Suprapubic skin (tissue), 4 donors: ENCODE measurements at regions not wholly inside any gene's neighbourhood (a gene's known extent, or its start where the extent isn't known, plus 50 kb on each side); places are given as distances from the start of the nearest gene placed in this dataset.

Experiments
- DNase-seq, 2 donors: peaks; one replicate each; pipeline ENCODE4 v3.0.0-alpha.2; 2019; ENCODE audit warnings: low spot score in 2 of 2
- H3K27ac ChIP-seq: fragments of 200-600 bp; sonication (generic); one replicate; pipeline ENCODE4 v1.5.1; 2019
- H3K27me3 ChIP-seq: fragments of 200-600 bp; sonication (generic); one replicate; pipeline ENCODE4 v1.5.1; 2019
- H3K36me3 ChIP-seq: fragments of 200-600 bp; sonication (generic); one replicate; pipeline ENCODE4 v1.5.1; 2019
- H3K4me1 ChIP-seq: fragments of 200-600 bp; sonication (generic); one replicate; pipeline ENCODE4 v1.5.1; 2019
- H3K4me3 ChIP-seq: fragments of 200-600 bp; sonication (generic); one replicate; pipeline ENCODE4 v1.5.1; 2019; ENCODE audit warnings: mild to moderate bottlenecking
- H3K9me3 ChIP-seq: fragments of 200-600 bp; sonication (generic); one replicate; pipeline ENCODE4 v1.5.1; 2019
- CTCF ChIP-seq, 2 donors: fragments of 200-600 bp in 1 of 2; fragments of 450-650 bp in 1 of 2; sonication (generic) in 1 of 2; IDR thresholded peaks; one replicate each; pipeline ENCODE4 v1.5.1; 2016 to 2019; ENCODE audit warnings: antibody characterized with exemption in 2 of 2, mild to moderate bottlenecking in 1 of 2, moderate library complexity in 1 of 2
- EP300 ChIP-seq: sonication (generic); formaldehyde crosslinking; IDR thresholded peaks from one replicate; pipeline ENCODE4 v1.6.1; 2017; ENCODE audit warnings: antibody characterized with exemption
- POLR2A ChIP-seq, 2 donors: fragments of 450-650 bp; IDR thresholded peaks; one replicate each; pipeline ENCODE4 v1.6.1; 2017; ENCODE audit warnings: antibody characterized with exemption in 2 of 2, mild to moderate bottlenecking in 2 of 2, moderate library complexity in 2 of 2
- POLR2AphosphoS5 ChIP-seq, 3 donors: sonication (generic); formaldehyde crosslinking; IDR thresholded peaks; one replicate each; pipeline ENCODE4 v1.6.1; 2017; ENCODE audit warnings: antibody characterized with exemption in 3 of 3
- WGBS: methylation state at CpG from one replicate; pipeline ENCODE4 v1.1.5; 2018; 5-methylcytosine and 5-hydroxymethylcytosine counted together

GRCh38 chr7:125257617-125258016, 328.0 kb upstream of the POT1 start:
- no peak overlapping the region for H3K4me3 ChIP-seq
- H3K27me3 ChIP-seq = no peaks in the 10 kb centered on the region
- TF ChIP-seq EP300 (no peak), CTCF (IDR thresholded peaks at IDR 0.05) (no peak), POLR2AphosphoS5 (IDR thresholded peaks at IDR 0.05) (no peak), POLR2A (IDR thresholded peaks at IDR 0.05) (no peak)
- H3K4me1 ChIP-seq = no peaks in the 10 kb centered on the region
- no peak overlapping the region for H3K27ac ChIP-seq
- 55% methylated on average over 2 of the region's 2 CpGs for WGBS
- no peaks in the 10 kb centered on the region for H3K9me3 ChIP-seq
- no peak for DNase-seq
- no peaks in the 10 kb centered on the region for H3K36me3 ChIP-seq

- H3K4me1 ChIP-seq = no peaks in the 10 kb centered on the region
- no peak for DNase-seq
- H3K4me3 ChIP-seq = no peak overlapping the region
- H3K27ac ChIP-seq = no peak overlapping the region
- H3K36me3 ChIP-seq = no peaks in the 10 kb centered on the region
- H3K27me3 ChIP-seq = no peaks in the 10 kb centered on the region
- H3K9me3 ChIP-seq = no peaks in the 10 kb centered on the region
- 55% methylated on average over 2 of the region's 2 CpGs for WGBS
- TF ChIP-seq EP300 = no peak
- no peak for TF ChIP-seq POLR2A (IDR thresholded peaks at IDR 0.05)
- TF ChIP-seq POLR2AphosphoS5 (IDR thresholded peaks at IDR 0.05) = no peak
- TF ChIP-seq CTCF (IDR thresholded peaks at IDR 0.05) = no peak
Measured at GRCh38 chr7:125256446-125256845, 326.8 kb upstream of the POT1 start.

GRCh38 chr7:125255810-125256209, 326.2 kb upstream of the POT1 start:
- Histone ChIP-seq H3K36me3 (no peaks in the 10 kb centered on the region), H3K4me3 (no peak overlapping the region), H3K9me3 (no peaks in the 10 kb centered on the region), H3K27me3 (no peaks in the 10 kb centered on the region), H3K4me1 (no peaks in the 10 kb centered on the region), H3K27ac (no peak overlapping the region)
- TF ChIP-seq EP300 (no peak), CTCF (IDR thresholded peaks at IDR 0.05) (no peak), POLR2A (IDR thresholded peaks at IDR 0.05) (no peak), POLR2AphosphoS5 (IDR thresholded peaks at IDR 0.05) (no peak)
- DNase-seq = no peak
- WGBS = 58% methylated on average over 3 of the region's 3 CpGs

- Histone ChIP-seq H3K4me3 (no peak overlapping the region), H3K36me3 (no peaks in the 10 kb centered on the region), H3K27me3 (no peaks in the 10 kb centered on the region), H3K27ac (no peak overlapping the region), H3K9me3 (no peaks in the 10 kb centered on the region), H3K4me1 (no peaks in the 10 kb centered on the region)
- DNase-seq = no peak
- WGBS = 58% methylated on average over 1 of the region's 1 CpG
- TF ChIP-seq POLR2AphosphoS5 (IDR thresholded peaks at IDR 0.05) (no peak), EP300 (no peak), CTCF (IDR thresholded peaks at IDR 0.05) (no peak), POLR2A (IDR thresholded peaks at IDR 0.05) (no peak)
Measured at GRCh38 chr7:125254566-125254965, 324.9 kb upstream of the POT1 start.

GRCh38 chr7:125253452-125254190, 324.0 kb upstream of the POT1 start:
- Histone ChIP-seq H3K27me3 (no peaks in the 10 kb centered on the region), H3K27ac (no peak overlapping the region), H3K36me3 (no peaks in the 10 kb centered on the region), H3K9me3 (no peaks in the 10 kb centered on the region), H3K4me3 (no peak overlapping the region), H3K4me1 (no peaks in the 10 kb centered on the region)
- 45% methylated on average over 3 of the region's 3 CpGs for WGBS
- no peak for DNase-seq
- TF ChIP-seq POLR2A (IDR thresholded peaks at IDR 0.05) (no peak), EP300 (no peak), POLR2AphosphoS5 (IDR thresholded peaks at IDR 0.05) (no peak), CTCF (IDR thresholded peaks at IDR 0.05) (no peak)
